ENCODE measurements at regions not wholly inside any gene's neighbourhood (a gene's known extent, or its start where the extent isn't known, plus 50 kb on each side); places are given as distances from the start of the nearest gene placed in this dataset.

GRCh38 chr10:111766464-111766863 is 417.1 kb downstream of the GPAM start:
- H3K27me3 Mint-ChIP-seq (ENCODE audit: unreplicated experiment), result peaks cover 11% of the 10 kb centered on the region
- no peak for DNase-seq
- intact Hi-C loops (cut with micrococcal nuclease; ENCODE audit: unreplicated experiment), result no loop called here
- no peaks in the 10 kb centered on the region for H3K9me3 Mint-ChIP-seq (ENCODE audit: low read depth, unreplicated experiment)
- CTCF ChIA-PET, result no interaction called here
- TF ChIP-seq CTCF (IDR thresholded peaks at IDR 0.05; ENCODE audit: unreplicated experiment), result no peak
- H3K36me3 Mint-ChIP-seq (ENCODE audit: insufficient read depth, unreplicated experiment), result no peaks in the 10 kb centered on the region
- no TSS peak for BruUV-seq (replicated peaks)
- no peak overlapping the region for H3K27ac Mint-ChIP-seq (ENCODE audit: unreplicated experiment)
- no peak overlapping the region for H3K4me3 Mint-ChIP-seq (ENCODE audit: low read depth, unreplicated experiment)
- no peaks in the 10 kb centered on the region for H3K4me1 Mint-ChIP-seq (ENCODE audit: low read depth, unreplicated experiment)

- CTCF ChIA-PET, result no interaction called here
- no peaks in the 10 kb centered on the region for H3K4me1 Mint-ChIP-seq (ENCODE audit: low read depth, unreplicated experiment)
- intact Hi-C loops (cut with micrococcal nuclease; ENCODE audit: unreplicated experiment), result no loop called here
- no peaks in the 10 kb centered on the region for H3K36me3 Mint-ChIP-seq (ENCODE audit: insufficient read depth, unreplicated experiment)
- H3K4me3 Mint-ChIP-seq (ENCODE audit: low read depth, unreplicated experiment), result no peak overlapping the region
- H3K27ac Mint-ChIP-seq (ENCODE audit: unreplicated experiment), result no peak overlapping the region
- BruUV-seq (replicated peaks), result no TSS peak
- TF ChIP-seq CTCF (IDR thresholded peaks at IDR 0.05; ENCODE audit: unreplicated experiment), result no peak
- DNase-seq, result no peak
- peaks cover 11% of the 10 kb centered on the region for H3K27me3 Mint-ChIP-seq (ENCODE audit: unreplicated experiment)
- no peaks in the 10 kb centered on the region for H3K9me3 Mint-ChIP-seq (ENCODE audit: low read depth, unreplicated experiment)
Observed at GRCh38 chr10:111767661-111768060, 415.9 kb downstream of the GPAM start.

GRCh38 chr10:111773950-111774349 is 409.6 kb downstream of the GPAM start:
- TF ChIP-seq CTCF (IDR thresholded peaks at IDR 0.05; ENCODE audit: unreplicated experiment), result no peak
- intact Hi-C loops (cut with micrococcal nuclease; ENCODE audit: unreplicated experiment), result no loop called here
- CTCF ChIA-PET, result no interaction called here
- DNase-seq, result no peak
- Mint-ChIP-seq H3K9me3 (ENCODE audit: low read depth, unreplicated experiment) (peaks cover under 1% of the 10 kb centered on the region), H3K36me3 (ENCODE audit: insufficient read depth, unreplicated experiment) (no peaks in the 10 kb centered on the region), H3K27ac (ENCODE audit: unreplicated experiment) (no peak overlapping the region), H3K27me3 (ENCODE audit: unreplicated experiment) (peaks cover 9% of the 10 kb centered on the region), H3K4me1 (ENCODE audit: low read depth, unreplicated experiment) (no peaks in the 10 kb centered on the region), H3K4me3 (ENCODE audit: low read depth, unreplicated experiment) (no peak overlapping the region)
- BruUV-seq (replicated peaks), result no TSS peak

GRCh38 chr10:111774486-111774885 is 409.1 kb downstream of the GPAM start:
- no peak for TF ChIP-seq CTCF (IDR thresholded peaks at IDR 0.05; ENCODE audit: unreplicated experiment)
- Mint-ChIP-seq H3K36me3 (ENCODE audit: insufficient read depth, unreplicated experiment) (no peaks in the 10 kb centered on the region), H3K9me3 (ENCODE audit: low read depth, unreplicated experiment) (peaks cover 6% of the 10 kb centered on the region), H3K27ac (ENCODE audit: unreplicated experiment) (no peak overlapping the region), H3K27me3 (ENCODE audit: unreplicated experiment) (peaks cover 10% of the 10 kb centered on the region), H3K4me1 (ENCODE audit: low read depth, unreplicated experiment) (no peaks in the 10 kb centered on the region), H3K4me3 (ENCODE audit: low read depth, unreplicated experiment) (no peak overlapping the region)
- no peak for DNase-seq
- no TSS peak for BruUV-seq (replicated peaks)
- CTCF ChIA-PET, result no interaction called here
- intact Hi-C loops (cut with micrococcal nuclease; ENCODE audit: unreplicated experiment), result no loop called here

- intact Hi-C loops (cut with micrococcal nuclease; ENCODE audit: unreplicated experiment), result no loop called here
- no peaks in the 10 kb centered on the region for H3K4me1 Mint-ChIP-seq (ENCODE audit: low read depth, unreplicated experiment)
- H3K4me3 Mint-ChIP-seq (ENCODE audit: low read depth, unreplicated experiment), result no peak overlapping the region
- DNase-seq, result no peak
- CTCF ChIA-PET, result no interaction called here
- H3K36me3 Mint-ChIP-seq (ENCODE audit: insufficient read depth, unreplicated experiment), result no peaks in the 10 kb centered on the region
- H3K9me3 Mint-ChIP-seq (ENCODE audit: low read depth, unreplicated experiment), result peaks cover under 1% of the 10 kb centered on the region
- no TSS peak for BruUV-seq (replicated peaks)
- H3K27me3 Mint-ChIP-seq (ENCODE audit: unreplicated experiment), result no peaks in the 10 kb centered on the region
- no peak for TF ChIP-seq CTCF (IDR thresholded peaks at IDR 0.05; ENCODE audit: unreplicated experiment)
- no peak overlapping the region for H3K27ac Mint-ChIP-seq (ENCODE audit: unreplicated experiment)
Observed at GRCh38 chr10:111784436-111784835, 399.1 kb downstream of the GPAM start.
